SHP77 treated with DMSO at 0.1 percent for 48 hours (cell line): ENCODE measurements at regions not wholly inside any gene's neighbourhood (a gene's known extent, or its start where the extent isn't known, plus 50 kb on each side); places are given as distances from the start of the nearest gene placed in this dataset.

Source experiments
- DNase-seq: peaks from one replicate; lab custom pipeline; 2025; lab: John Stamatoyannopoulos, UW

GRCh38 chr14:104277416-104278213, 139.2 kb downstream of the KIF26A start:
- no peak for DNase-seq

GRCh38 chr14:104278214-104278534, 139.8 kb downstream of the KIF26A start:
- no peak for DNase-seq

GRCh38 chr14:104280085-104280901, 141.9 kb downstream of the KIF26A start:
- DNase-seq: no peak

- DNase-seq: no peak
Measured at GRCh38 chr14:104280902-104281767, 142.7 kb downstream of the KIF26A start.

GRCh38 chr14:104281768-104282301, 143.4 kb downstream of the KIF26A start:
- DNase-seq: no peak

GRCh38 chr14:104282332-104283196, 144.2 kb downstream of the KIF26A start:
- DNase-seq: no peak

GRCh38 chr14:104283197-104284106, 145.1 kb downstream of the KIF26A start:
- no peak for DNase-seq

GRCh38 chr14:104284107-104284592, 145.8 kb downstream of the KIF26A start:
- DNase-seq: peak; percentile 39

- DNase-seq: no peak
Measured at GRCh38 chr14:104284636-104285507, 146.5 kb downstream of the KIF26A start.

- no peak for DNase-seq
Measured at GRCh38 chr14:104285508-104285840, 147.1 kb downstream of the KIF26A start.

GRCh38 chr14:104286086-104286485, 147.7 kb downstream of the KIF26A start:
- DNase-seq: no peak

- DNase-seq: no peak
Measured at GRCh38 chr14:104286496-104286895, 148.1 kb downstream of the KIF26A start.

- no peak for DNase-seq
Measured at GRCh38 chr14:104287301-104288009, 149.1 kb downstream of the KIF26A start.

GRCh38 chr14:104288272-104288671, 149.9 kb downstream of the KIF26A start:
- DNase-seq: no peak

- DNase-seq: no peak
Measured at GRCh38 chr14:104289507-104289906, 151.1 kb downstream of the KIF26A start.

GRCh38 chr14:104290058-104290667, 151.8 kb downstream of the KIF26A start:
- DNase-seq: no peak

- DNase-seq: no peak
Measured at GRCh38 chr14:104290756-104291122, 152.4 kb downstream of the KIF26A start.
